ENCODE measurements at regions not wholly inside any gene's neighbourhood (a gene's known extent, or its start where the extent isn't known, plus 50 kb on each side); places are given as distances from the start of the nearest gene placed in this dataset.

GRCh38 chr13:87867426-87867825 lies 196.3 kb downstream of the SLITRK5 start:
- H3K9me3 ChIP-seq (ENCODE audit: control insufficient read depth in 5 of 5, low read length in 5 of 5), result no peaks in the 10 kb centered on the region
- no peaks in the 10 kb centered on the region for H3K4me1 ChIP-seq (ENCODE audit: control insufficient read depth in 5 of 5, insufficient read depth in 5 of 5, low read length in 5 of 5)
- no peaks in the 10 kb centered on the region for H3K27me3 ChIP-seq (ENCODE audit: control insufficient read depth in 5 of 5, insufficient read depth in 4 of 5, low read length in 5 of 5)
- H3K9ac ChIP-seq (ENCODE audit: low read length in 5 of 5), result no peak overlapping the region
- no peak overlapping the region for H3K4me3 ChIP-seq (ENCODE audit: low read depth in 1 of 5, low read length in 5 of 5)
- no peaks in the 10 kb centered on the region for H3K36me3 ChIP-seq (ENCODE audit: control insufficient read depth in 5 of 5, insufficient read depth in 5 of 5, low read length in 5 of 5)
- H3K27ac ChIP-seq (ENCODE audit: low read depth, low read length), result no peak overlapping the region

- H3K36me3 ChIP-seq (ENCODE audit: control insufficient read depth in 5 of 5, insufficient read depth in 5 of 5, low read length in 5 of 5), result no peaks in the 10 kb centered on the region
- no peak overlapping the region for H3K27ac ChIP-seq (ENCODE audit: low read depth, low read length)
- H3K27me3 ChIP-seq (ENCODE audit: control insufficient read depth in 5 of 5, insufficient read depth in 4 of 5, low read length in 5 of 5), result no peaks in the 10 kb centered on the region
- no peak overlapping the region for H3K4me3 ChIP-seq (ENCODE audit: low read depth in 1 of 5, low read length in 5 of 5)
- H3K9ac ChIP-seq (ENCODE audit: low read length in 5 of 5), result no peak overlapping the region
- H3K4me1 ChIP-seq (ENCODE audit: control insufficient read depth in 5 of 5, insufficient read depth in 5 of 5, low read length in 5 of 5), result no peaks in the 10 kb centered on the region
- peaks cover 0 to 4% (median 0%) of the 10 kb centered on the region in 5 donors for H3K9me3 ChIP-seq (ENCODE audit: control insufficient read depth in 5 of 5, low read length in 5 of 5)
Measured at GRCh38 chr13:87868731-87869130, 197.6 kb downstream of the SLITRK5 start.

GRCh38 chr13:87872813-87873212 lies 201.6 kb downstream of the SLITRK5 start:
- no peaks in the 10 kb centered on the region for H3K4me1 ChIP-seq (ENCODE audit: control insufficient read depth in 5 of 5, insufficient read depth in 5 of 5, low read length in 5 of 5)
- H3K36me3 ChIP-seq (ENCODE audit: control insufficient read depth in 5 of 5, insufficient read depth in 5 of 5, low read length in 5 of 5), result no peaks in the 10 kb centered on the region

GRCh38 chr13:87877477-87877876 lies 206.3 kb downstream of the SLITRK5 start:
- Histone ChIP-seq H3K4me1 (ENCODE audit: control insufficient read depth in 5 of 5, insufficient read depth in 5 of 5, low read length in 5 of 5) (no peaks in the 10 kb centered on the region), H3K36me3 (ENCODE audit: control insufficient read depth in 5 of 5, insufficient read depth in 5 of 5, low read length in 5 of 5) (no peaks in the 10 kb centered on the region), H3K9me3 (ENCODE audit: control insufficient read depth in 5 of 5, low read length in 5 of 5) (peaks cover 0 to 4% (median 0%) of the 10 kb centered on the region in 5 donors), H3K27ac (ENCODE audit: low read depth, low read length) (no peak overlapping the region), H3K4me3 (ENCODE audit: low read depth in 1 of 5, low read length in 5 of 5) (no peak overlapping the region), H3K9ac (ENCODE audit: low read length in 5 of 5) (no peak overlapping the region), H3K27me3 (ENCODE audit: control insufficient read depth in 5 of 5, insufficient read depth in 4 of 5, low read length in 5 of 5) (no peaks in the 10 kb centered on the region)

More at GRCh38 chr13:87872813-87873212, 201.6 kb downstream of the SLITRK5 start:
- no peak overlapping the region for H3K27ac ChIP-seq (ENCODE audit: low read depth, low read length)
- no peaks in the 10 kb centered on the region for H3K27me3 ChIP-seq (ENCODE audit: control insufficient read depth in 5 of 5, insufficient read depth in 4 of 5, low read length in 5 of 5)
- no peak overlapping the region for H3K9ac ChIP-seq (ENCODE audit: low read length in 5 of 5)
- H3K4me3 ChIP-seq (ENCODE audit: low read depth in 1 of 5, low read length in 5 of 5), result no peak overlapping the region
- H3K9me3 ChIP-seq (ENCODE audit: control insufficient read depth in 5 of 5, low read length in 5 of 5), result peaks cover 0 to 4% (median 0%) of the 10 kb centered on the region in 5 donors

- Histone ChIP-seq H3K4me3 (ENCODE audit: low read depth in 1 of 5, low read length in 5 of 5) (no peak overlapping the region), H3K4me1 (ENCODE audit: control insufficient read depth in 5 of 5, insufficient read depth in 5 of 5, low read length in 5 of 5) (no peaks in the 10 kb centered on the region), H3K27ac (ENCODE audit: low read depth, low read length) (no peak overlapping the region), H3K9ac (ENCODE audit: low read length in 5 of 5) (no peak overlapping the region), H3K36me3 (ENCODE audit: control insufficient read depth in 5 of 5, insufficient read depth in 5 of 5, low read length in 5 of 5) (no peaks in the 10 kb centered on the region), H3K9me3 (ENCODE audit: control insufficient read depth in 5 of 5, low read length in 5 of 5) (peaks cover 0 to 2% (median 0%) of the 10 kb centered on the region in 5 donors), H3K27me3 (ENCODE audit: control insufficient read depth in 5 of 5, insufficient read depth in 4 of 5, low read length in 5 of 5) (no peaks in the 10 kb centered on the region)
Measured at GRCh38 chr13:87878706-87879105, 207.5 kb downstream of the SLITRK5 start.

- Histone ChIP-seq H3K9me3 (ENCODE audit: control insufficient read depth in 5 of 5, low read length in 5 of 5) (no peaks in the 10 kb centered on the region), H3K4me1 (ENCODE audit: control insufficient read depth in 5 of 5, insufficient read depth in 5 of 5, low read length in 5 of 5) (no peaks in the 10 kb centered on the region), H3K4me3 (ENCODE audit: low read depth in 1 of 5, low read length in 5 of 5) (no peak overlapping the region), H3K9ac (ENCODE audit: low read length in 5 of 5) (no peak overlapping the region), H3K36me3 (ENCODE audit: control insufficient read depth in 5 of 5, insufficient read depth in 5 of 5, low read length in 5 of 5) (no peaks in the 10 kb centered on the region), H3K27me3 (ENCODE audit: control insufficient read depth in 5 of 5, insufficient read depth in 4 of 5, low read length in 5 of 5) (no peaks in the 10 kb centered on the region), H3K27ac (ENCODE audit: low read depth, low read length) (no peak overlapping the region)
Measured at GRCh38 chr13:87884884-87885283, 213.7 kb downstream of the SLITRK5 start.

- no peak overlapping the region for H3K4me3 ChIP-seq (ENCODE audit: low read depth in 1 of 5, low read length in 5 of 5)
- H3K27ac ChIP-seq (ENCODE audit: low read depth, low read length), result no peak overlapping the region
- H3K27me3 ChIP-seq (ENCODE audit: control insufficient read depth in 5 of 5, insufficient read depth in 4 of 5, low read length in 5 of 5), result no peaks in the 10 kb centered on the region
- no peak overlapping the region for H3K9ac ChIP-seq (ENCODE audit: low read length in 5 of 5)
- H3K36me3 ChIP-seq (ENCODE audit: control insufficient read depth in 5 of 5, insufficient read depth in 5 of 5, low read length in 5 of 5), result no peaks in the 10 kb centered on the region
- H3K4me1 ChIP-seq (ENCODE audit: control insufficient read depth in 5 of 5, insufficient read depth in 5 of 5, low read length in 5 of 5), result no peaks in the 10 kb centered on the region
- peaks cover 0 to 11% (median 3%) of the 10 kb centered on the region in 5 donors for H3K9me3 ChIP-seq (ENCODE audit: control insufficient read depth in 5 of 5, low read length in 5 of 5)
Measured at GRCh38 chr13:87887459-87888123, 216.4 kb downstream of the SLITRK5 start.

- H3K4me1 ChIP-seq (ENCODE audit: control insufficient read depth in 5 of 5, insufficient read depth in 5 of 5, low read length in 5 of 5), result no peaks in the 10 kb centered on the region
- H3K27ac ChIP-seq (ENCODE audit: low read depth, low read length), result no peak overlapping the region
- no peaks in the 10 kb centered on the region for H3K27me3 ChIP-seq (ENCODE audit: control insufficient read depth in 5 of 5, insufficient read depth in 4 of 5, low read length in 5 of 5)
Measured at GRCh38 chr13:87889254-87889653, 218.1 kb downstream of the SLITRK5 start.

GRCh38 chr13:87893186-87893585 lies 222.0 kb downstream of the SLITRK5 start:
- no peak overlapping the region for H3K9ac ChIP-seq (ENCODE audit: low read length in 5 of 5)

More at GRCh38 chr13:87889254-87889653, 218.1 kb downstream of the SLITRK5 start:
- Histone ChIP-seq H3K4me3 (ENCODE audit: low read depth in 1 of 5, low read length in 5 of 5) (no peak overlapping the region), H3K9me3 (ENCODE audit: control insufficient read depth in 5 of 5, low read length in 5 of 5) (peaks cover 0 to 11% (median 3%) of the 10 kb centered on the region in 5 donors), H3K9ac (ENCODE audit: low read length in 5 of 5) (no peak overlapping the region), H3K36me3 (ENCODE audit: control insufficient read depth in 5 of 5, insufficient read depth in 5 of 5, low read length in 5 of 5) (no peaks in the 10 kb centered on the region)

GRCh38 chr13:87894059-87894458 lies 222.9 kb downstream of the SLITRK5 start:
- Histone ChIP-seq H3K36me3 (ENCODE audit: control insufficient read depth in 5 of 5, insufficient read depth in 5 of 5, low read length in 5 of 5) (no peaks in the 10 kb centered on the region), H3K27ac (ENCODE audit: low read depth, low read length) (no peak overlapping the region), H3K9me3 (ENCODE audit: control insufficient read depth in 5 of 5, low read length in 5 of 5) (peaks cover 0 to 11% (median 3%) of the 10 kb centered on the region in 5 donors), H3K4me3 (ENCODE audit: low read depth in 1 of 5, low read length in 5 of 5) (no peak overlapping the region), H3K9ac (ENCODE audit: low read length in 5 of 5) (no peak overlapping the region), H3K4me1 (ENCODE audit: control insufficient read depth in 5 of 5, insufficient read depth in 5 of 5, low read length in 5 of 5) (no peaks in the 10 kb centered on the region), H3K27me3 (ENCODE audit: control insufficient read depth in 5 of 5, insufficient read depth in 4 of 5, low read length in 5 of 5) (no peaks in the 10 kb centered on the region)

More at GRCh38 chr13:87893186-87893585, 222.0 kb downstream of the SLITRK5 start:
- no peaks in the 10 kb centered on the region for H3K27me3 ChIP-seq (ENCODE audit: control insufficient read depth in 5 of 5, insufficient read depth in 4 of 5, low read length in 5 of 5)
- peaks cover 0 to 11% (median 3%) of the 10 kb centered on the region in 5 donors for H3K9me3 ChIP-seq (ENCODE audit: control insufficient read depth in 5 of 5, low read length in 5 of 5)
- H3K36me3 ChIP-seq (ENCODE audit: control insufficient read depth in 5 of 5, insufficient read depth in 5 of 5, low read length in 5 of 5), result no peaks in the 10 kb centered on the region
- H3K27ac ChIP-seq (ENCODE audit: low read depth, low read length), result no peak overlapping the region
- no peaks in the 10 kb centered on the region for H3K4me1 ChIP-seq (ENCODE audit: control insufficient read depth in 5 of 5, insufficient read depth in 5 of 5, low read length in 5 of 5)
- H3K4me3 ChIP-seq (ENCODE audit: low read depth in 1 of 5, low read length in 5 of 5), result no peak overlapping the region

All from subcutaneous abdominal adipose tissue (tissue), 5 donors.